ENCODE measurements at regions not wholly inside any gene's neighbourhood (a gene's known extent, or its start where the extent isn't known, plus 50 kb on each side); places are given as distances from the start of the nearest gene placed in this dataset.

DNA sequence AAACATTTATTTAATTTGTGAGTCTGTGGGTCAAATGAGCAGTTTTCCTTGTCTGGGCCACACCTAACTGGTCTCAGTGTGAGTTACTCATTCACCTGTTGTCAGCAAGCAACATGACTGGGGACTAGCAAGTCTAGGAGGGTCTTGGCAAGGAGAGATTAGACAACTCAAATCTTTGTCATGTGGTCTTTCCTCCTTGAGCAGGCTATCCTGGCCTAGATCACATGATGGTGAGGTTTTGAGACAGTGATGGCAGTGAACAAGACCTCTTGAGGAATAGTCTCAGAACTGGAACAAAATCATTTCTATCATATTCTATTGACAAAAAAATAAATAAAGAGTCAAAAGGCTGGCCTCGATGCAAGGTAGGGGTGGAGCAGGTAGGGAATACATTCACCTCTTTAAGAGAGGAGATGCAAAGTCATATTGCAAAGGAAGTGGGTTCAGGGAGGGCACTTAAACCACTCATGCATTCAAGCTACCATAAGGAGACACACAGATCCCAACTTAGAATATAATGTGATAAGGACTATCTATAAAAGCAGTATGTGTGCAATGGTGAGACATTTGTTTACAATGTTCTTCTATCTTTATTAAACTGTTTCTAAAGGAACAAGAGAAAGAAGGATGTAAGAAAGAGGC is 135.7 kb downstream of the ZNF330 start:
- TF ChIP-seq USF1 (CRISPR knock-in tag; IDR thresholded peaks at IDR 0.05) (no peak), FOXJ3 (CRISPR knock-in tag; IDR thresholded peaks at IDR 0.05; ENCODE audit: borderline replicate concordance) (no peak)
- TF ChIP-seq, protein P1, sequence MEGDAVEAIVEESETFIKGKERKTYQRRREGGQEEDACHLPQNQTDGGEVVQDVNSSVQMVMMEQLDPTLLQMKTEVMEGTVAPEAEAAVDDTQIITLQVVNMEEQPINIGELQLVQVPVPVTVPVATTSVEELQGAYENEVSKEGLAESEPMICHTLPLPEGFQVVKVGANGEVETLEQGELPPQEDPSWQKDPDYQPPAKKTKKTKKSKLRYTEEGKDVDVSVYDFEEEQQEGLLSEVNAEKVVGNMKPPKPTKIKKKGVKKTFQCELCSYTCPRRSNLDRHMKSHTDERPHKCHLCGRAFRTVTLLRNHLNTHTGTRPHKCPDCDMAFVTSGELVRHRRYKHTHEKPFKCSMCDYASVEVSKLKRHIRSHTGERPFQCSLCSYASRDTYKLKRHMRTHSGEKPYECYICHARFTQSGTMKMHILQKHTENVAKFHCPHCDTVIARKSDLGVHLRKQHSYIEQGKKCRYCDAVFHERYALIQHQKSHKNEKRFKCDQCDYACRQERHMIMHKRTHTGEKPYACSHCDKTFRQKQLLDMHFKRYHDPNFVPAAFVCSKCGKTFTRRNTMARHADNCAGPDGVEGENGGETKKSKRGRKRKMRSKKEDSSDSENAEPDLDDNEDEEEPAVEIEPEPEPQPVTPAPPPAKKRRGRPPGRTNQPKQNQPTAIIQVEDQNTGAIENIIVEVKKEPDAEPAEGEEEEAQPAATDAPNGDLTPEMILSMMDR (IDR thresholded peaks at IDR 0.05), result no peak

Measured in WTC11 (cell line).